ENCODE measurements at regions not wholly inside any gene's neighbourhood (a gene's known extent, or its start where the extent isn't known, plus 50 kb on each side); places are given as distances from the start of the nearest gene placed in this dataset.

DNA sequence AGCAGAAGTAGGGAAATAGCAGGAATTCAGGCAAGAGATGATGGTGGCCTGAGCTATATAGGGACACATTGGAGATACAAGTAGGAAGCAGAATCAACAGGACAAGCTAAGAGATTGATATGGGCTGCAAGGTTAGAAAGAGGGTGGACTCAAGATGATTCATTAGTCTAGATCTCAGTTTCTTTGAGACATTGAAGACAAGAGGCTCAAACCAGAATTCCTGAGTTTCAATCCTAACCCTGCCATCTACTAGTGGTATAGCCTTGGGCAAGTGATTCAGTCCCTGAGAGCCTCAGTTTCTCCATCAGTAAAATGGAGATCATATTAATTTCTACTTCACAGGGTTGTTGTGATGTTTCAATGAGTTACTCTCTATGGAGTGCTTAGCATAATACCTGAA is 53.1 kb upstream of the NAV2 start:
- TF ChIP-seq, protein P1, sequence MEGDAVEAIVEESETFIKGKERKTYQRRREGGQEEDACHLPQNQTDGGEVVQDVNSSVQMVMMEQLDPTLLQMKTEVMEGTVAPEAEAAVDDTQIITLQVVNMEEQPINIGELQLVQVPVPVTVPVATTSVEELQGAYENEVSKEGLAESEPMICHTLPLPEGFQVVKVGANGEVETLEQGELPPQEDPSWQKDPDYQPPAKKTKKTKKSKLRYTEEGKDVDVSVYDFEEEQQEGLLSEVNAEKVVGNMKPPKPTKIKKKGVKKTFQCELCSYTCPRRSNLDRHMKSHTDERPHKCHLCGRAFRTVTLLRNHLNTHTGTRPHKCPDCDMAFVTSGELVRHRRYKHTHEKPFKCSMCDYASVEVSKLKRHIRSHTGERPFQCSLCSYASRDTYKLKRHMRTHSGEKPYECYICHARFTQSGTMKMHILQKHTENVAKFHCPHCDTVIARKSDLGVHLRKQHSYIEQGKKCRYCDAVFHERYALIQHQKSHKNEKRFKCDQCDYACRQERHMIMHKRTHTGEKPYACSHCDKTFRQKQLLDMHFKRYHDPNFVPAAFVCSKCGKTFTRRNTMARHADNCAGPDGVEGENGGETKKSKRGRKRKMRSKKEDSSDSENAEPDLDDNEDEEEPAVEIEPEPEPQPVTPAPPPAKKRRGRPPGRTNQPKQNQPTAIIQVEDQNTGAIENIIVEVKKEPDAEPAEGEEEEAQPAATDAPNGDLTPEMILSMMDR (IDR thresholded peaks at IDR 0.05), result no peak
- TF ChIP-seq POLR2A (IDR thresholded peaks at IDR 0.05), result no peak
